ENCODE measurements at regions not wholly inside any gene's neighbourhood (a gene's known extent, or its start where the extent isn't known, plus 50 kb on each side); places are given as distances from the start of the nearest gene placed in this dataset.

DNA sequence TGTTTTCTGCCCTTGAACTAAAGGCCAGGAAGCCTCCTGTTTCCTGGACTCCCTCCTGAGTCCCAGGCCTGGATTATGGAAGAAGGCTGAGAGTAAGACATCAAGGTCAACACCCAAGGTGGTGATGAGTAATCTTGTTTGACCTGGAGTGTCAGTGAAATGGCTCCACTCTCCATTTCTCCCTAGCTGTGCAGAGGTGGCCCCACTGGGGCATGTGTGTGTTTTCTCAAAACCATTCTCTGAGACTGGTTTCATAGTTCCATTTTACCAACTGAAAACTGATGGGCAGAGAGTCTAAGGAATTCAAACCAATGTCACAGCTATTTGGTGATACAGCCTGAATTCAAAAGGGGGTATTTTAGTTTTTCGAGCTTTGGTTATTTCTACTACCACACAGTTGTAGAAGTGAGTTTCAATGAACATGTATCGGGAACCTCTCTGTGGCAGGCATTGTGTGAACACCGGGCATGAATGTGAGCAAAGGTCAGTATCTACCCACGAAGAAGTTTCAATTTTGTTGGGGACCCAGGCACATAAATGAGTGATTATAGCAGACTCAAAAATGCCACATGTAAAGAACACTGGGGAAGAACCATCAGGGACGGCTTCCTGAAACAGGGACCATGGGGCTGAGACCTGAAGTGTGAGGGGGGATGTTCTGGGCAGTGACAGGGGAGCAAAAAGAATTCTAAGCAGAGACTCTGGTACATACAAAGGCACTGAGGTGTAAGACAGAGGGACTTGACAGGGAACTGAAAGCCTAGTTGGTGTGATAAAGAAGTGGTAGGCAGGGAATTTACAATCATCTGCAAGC, 269.6 kb upstream of the KLF4 start:
- Histone ChIP-seq H2AFZ (ENCODE audit: low read depth, low read length, poor library complexity, severe bottlenecking) (no peak overlapping the region), H3K4me2 (ENCODE audit: low read length) (no peak overlapping the region), H3K27me3 (ENCODE audit: insufficient read depth, low read length) (no peaks in the 10 kb centered on the region), H3K9me3 (ENCODE audit: control insufficient read depth in 1 of 2, insufficient read depth in 1 of 2, low read depth in 1 of 2, low read length in 2 of 2) (peaks cover 3 to 6% of the 10 kb centered on the region in 2 experiments; a peak in 1 of 4 replicates), H3K36me3 (ENCODE audit: control insufficient read depth in 1 of 2, insufficient read depth in 2 of 2, low read length in 2 of 2) (0 out of 4 replicates have a peak, but pooled peaks cover 0 to 9% of the 10 kb centered on the region in 2 experiments), H3K27ac (ENCODE audit: low read depth, low read length) (no peak overlapping the region), H3K4me3 (replicated peaks in 1 of 2; ENCODE audit: low read depth in 1 of 2, low read length in 2 of 2) (no peak overlapping the region), H3K4me1 (ENCODE audit: control insufficient read depth in 1 of 2, insufficient read depth in 2 of 2, low read length in 2 of 2) (peaks cover 21 to 51% of the 10 kb centered on the region in 2 experiments), H3K9me2 (ENCODE audit: insufficient read depth) (no peaks in the 10 kb centered on the region), H4K20me1 (ENCODE audit: insufficient read depth) (no peaks in the 10 kb centered on the region), H3K9ac (ENCODE audit: low read length) (no peak overlapping the region), H3K79me2 (ENCODE audit: insufficient read depth, low read length) (no peaks in the 10 kb centered on the region)
- ATAC-seq (no peak), DNase-seq (ENCODE audit: low read depth, low spot score) (no peak)
- ChIA-PET POLR2A (interaction anchor here (1.2 kb wide), 1 partner anchor 10 kb away, joined by 3 read pairs; no protein-coding TSS in a partner anchor), CTCF (no interaction called here), RAD21 (ENCODE audit: low non-redundant PET in 1 of 2, low total read pairs in 2 of 2, uncharacterized antibody in 2 of 2, unreplicated experiment in 2 of 2) (no interaction called here)
- no TSS peak for BruUV-seq (replicated peaks)
- intact Hi-C loops (cut with micrococcal nuclease), result loop anchor here (10.0 kb wide), 2 partner anchors 336 to 806 kb away; no protein-coding TSS in a partner anchor
- TF ChIP-seq, protein P1, sequence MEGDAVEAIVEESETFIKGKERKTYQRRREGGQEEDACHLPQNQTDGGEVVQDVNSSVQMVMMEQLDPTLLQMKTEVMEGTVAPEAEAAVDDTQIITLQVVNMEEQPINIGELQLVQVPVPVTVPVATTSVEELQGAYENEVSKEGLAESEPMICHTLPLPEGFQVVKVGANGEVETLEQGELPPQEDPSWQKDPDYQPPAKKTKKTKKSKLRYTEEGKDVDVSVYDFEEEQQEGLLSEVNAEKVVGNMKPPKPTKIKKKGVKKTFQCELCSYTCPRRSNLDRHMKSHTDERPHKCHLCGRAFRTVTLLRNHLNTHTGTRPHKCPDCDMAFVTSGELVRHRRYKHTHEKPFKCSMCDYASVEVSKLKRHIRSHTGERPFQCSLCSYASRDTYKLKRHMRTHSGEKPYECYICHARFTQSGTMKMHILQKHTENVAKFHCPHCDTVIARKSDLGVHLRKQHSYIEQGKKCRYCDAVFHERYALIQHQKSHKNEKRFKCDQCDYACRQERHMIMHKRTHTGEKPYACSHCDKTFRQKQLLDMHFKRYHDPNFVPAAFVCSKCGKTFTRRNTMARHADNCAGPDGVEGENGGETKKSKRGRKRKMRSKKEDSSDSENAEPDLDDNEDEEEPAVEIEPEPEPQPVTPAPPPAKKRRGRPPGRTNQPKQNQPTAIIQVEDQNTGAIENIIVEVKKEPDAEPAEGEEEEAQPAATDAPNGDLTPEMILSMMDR (IDR thresholded peaks at IDR 0.05 in 2 of 3, conservative IDR thresholded peaks at IDR 0.05 in 1 of 3; ENCODE audit: borderline replicate concordance in 1 of 3, insufficient read depth in 1 of 3, low read depth in 2 of 3, low read length in 2 of 3), result no peak
- TF ChIP-seq SIN3A (IDR thresholded peaks at IDR 0.05; ENCODE audit: low read depth), result no peak
- TF ChIP-seq, protein P2, sequence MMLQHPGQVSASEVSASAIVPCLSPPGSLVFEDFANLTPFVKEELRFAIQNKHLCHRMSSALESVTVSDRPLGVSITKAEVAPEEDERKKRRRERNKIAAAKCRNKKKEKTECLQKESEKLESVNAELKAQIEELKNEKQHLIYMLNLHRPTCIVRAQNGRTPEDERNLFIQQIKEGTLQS (IDR thresholded peaks at IDR 0.05), result no peak
- TF ChIP-seq SP1 (IDR thresholded peaks at IDR 0.05; ENCODE audit: low read depth), result no peak
- TF ChIP-seq YY1 (IDR thresholded peaks at IDR 0.05; ENCODE audit: extremely low read depth, insufficient replicate concordance, low read depth, low read length), result no peak
- TF ChIP-seq SRF (IDR thresholded peaks at IDR 0.05; ENCODE audit: low read depth), result no peak
- no peak for TF ChIP-seq CBX3 (IDR thresholded peaks at IDR 0.05; ENCODE audit: low read depth)
- no peak for TF ChIP-seq CEBPB (IDR thresholded peaks at IDR 0.05; ENCODE audit: low read depth)
- no peak for TF ChIP-seq TCF7L2 (IDR thresholded peaks at IDR 0.05; ENCODE audit: borderline replicate concordance, extremely low read depth, insufficient read depth, insufficient read length)
- TF ChIP-seq POLR2A (IDR thresholded peaks at IDR 0.05; ENCODE audit: borderline replicate concordance, extremely low read depth, insufficient read depth, insufficient read length), result no peak
- TF ChIP-seq, protein P3, sequence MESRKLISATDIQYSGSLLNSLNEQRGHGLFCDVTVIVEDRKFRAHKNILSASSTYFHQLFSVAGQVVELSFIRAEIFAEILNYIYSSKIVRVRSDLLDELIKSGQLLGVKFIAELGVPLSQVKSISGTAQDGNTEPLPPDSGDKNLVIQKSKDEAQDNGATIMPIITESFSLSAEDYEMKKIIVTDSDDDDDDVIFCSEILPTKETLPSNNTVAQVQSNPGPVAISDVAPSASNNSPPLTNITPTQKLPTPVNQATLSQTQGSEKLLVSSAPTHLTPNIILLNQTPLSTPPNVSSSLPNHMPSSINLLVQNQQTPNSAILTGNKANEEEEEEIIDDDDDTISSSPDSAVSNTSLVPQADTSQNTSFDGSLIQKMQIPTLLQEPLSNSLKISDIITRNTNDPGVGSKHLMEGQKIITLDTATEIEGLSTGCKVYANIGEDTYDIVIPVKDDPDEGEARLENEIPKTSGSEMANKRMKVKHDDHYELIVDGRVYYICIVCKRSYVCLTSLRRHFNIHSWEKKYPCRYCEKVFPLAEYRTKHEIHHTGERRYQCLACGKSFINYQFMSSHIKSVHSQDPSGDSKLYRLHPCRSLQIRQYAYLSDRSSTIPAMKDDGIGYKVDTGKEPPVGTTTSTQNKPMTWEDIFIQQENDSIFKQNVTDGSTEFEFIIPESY (IDR thresholded peaks at IDR 0.05; ENCODE audit: extremely low read depth, insufficient replicate concordance, low read length), result no peak
- TF ChIP-seq ZFX (IDR thresholded peaks at IDR 0.05), result no peak

Data from HCT116 (cell line).